H1 (cell line): ENCODE measurements at regions not wholly inside any gene's neighbourhood (a gene's known extent, or its start where the extent isn't known, plus 50 kb on each side); places are given as distances from the start of the nearest gene placed in this dataset.
A peak's percentile ranks its signal among the peaks of the same experiment; 100 is the strongest.

Experiments
- CTCF ChIA-PET: fragments of 300-600 bp; sonication (Branson Sonifier 250); formaldehyde crosslinking; loops from one replicate; lab custom pipeline; 2021; ENCODE audit not compliant: partially characterized antibody; lab: Charles Lee
- POLR2A ChIA-PET: fragments of 300-600 bp; sonication (Branson Sonifier 250); formaldehyde crosslinking; loops from one replicate; lab custom pipeline; 2021; ENCODE audit warnings: inconsistent platforms; ENCODE audit not compliant: partially characterized antibody; lab: Charles Lee
- DNase-seq, 2 experiments: peaks; one replicate each; pipeline versions ENCODE4 v3.0.0 to v3.0.0-alpha.2; 2010 to 2022; ENCODE audit warnings: low spot score in 2 of 2, low read depth in 1 of 2, mixed read lengths in 1 of 2
- FAIRE-seq: peaks from 2 replicates; lab custom pipeline; 2011; peaks lifted over from hg19 to GRCh38; lab: Jason Lieb, UNC
- H2AFZ ChIP-seq: 2 replicates; pipeline ENCODE4 v1.8.1; 2012; ENCODE audit warnings: low read length, inconsistent platforms
- H2AK5ac ChIP-seq: 2 replicates; pipeline ENCODE4 v1.6.1; 2013; ENCODE audit warnings: low read depth, low read length
- H2BK120ac ChIP-seq: replicated peaks from 2 replicates; pipeline ENCODE3; 2013; ENCODE audit warnings: low read depth, low read length, inconsistent platforms
- H2BK12ac ChIP-seq: 2 replicates; pipeline ENCODE4 v1.6.1; 2013; ENCODE audit warnings: low read depth, low read length
- H2BK15ac ChIP-seq: 2 replicates; pipeline ENCODE4 v1.6.1; 2013; ENCODE audit warnings: low read length
- H2BK20ac ChIP-seq: 2 replicates; pipeline ENCODE4 v1.6.1; 2013; ENCODE audit warnings: low read length
- H2BK5ac ChIP-seq: 2 replicates; pipeline ENCODE4 v1.6.1; 2013; ENCODE audit warnings: low read depth, low read length
- H3K14ac ChIP-seq: 2 replicates; pipeline ENCODE4 v1.6.1; 2013; ENCODE audit warnings: inconsistent platforms; ENCODE audit not compliant: insufficient read length
- H3K18ac ChIP-seq: 2 replicates; pipeline ENCODE4 v1.6.1; 2013; ENCODE audit warnings: low read length; ENCODE audit errors: extremely low read depth
- H3K23ac ChIP-seq: 2 replicates; pipeline ENCODE4 v1.6.1; 2013; ENCODE audit warnings: inconsistent platforms; ENCODE audit not compliant: insufficient read length
- H3K23me2 ChIP-seq: 2 replicates; pipeline ENCODE4 v1.6.1; 2013; ENCODE audit warnings: low read depth, low read length
- H3K27ac ChIP-seq: 2 replicates; pipeline ENCODE4 v1.6.1; 2011; ENCODE audit warnings: low read depth, low read length, inconsistent platforms
- H3K27me3 ChIP-seq, 4 experiments: replicated peaks in 1 of 4; 1 replicate in 1 of 4; 2 replicates in 3 of 4; pipeline versions ENCODE4 v1.6.1 to v1.8.1; 2011 to 2013; ENCODE audit warnings: low read length in 3 of 4, mild to moderate bottlenecking in 3 of 4, inconsistent platforms in 2 of 4, mixed read lengths in 2 of 4, moderate library complexity in 1 of 4; ENCODE audit not compliant: control insufficient read depth in 3 of 4, insufficient read depth in 3 of 4; ENCODE audit errors: extremely low read depth in 1 of 4
- H3K36me3 ChIP-seq, 4 experiments: 2 replicates each; pipeline versions ENCODE4 v1.6.1 to v1.8.1; 2011 to 2013; ENCODE audit warnings: mild to moderate bottlenecking in 4 of 4, low read length in 3 of 4, moderate library complexity in 2 of 4, control low read depth in 1 of 4, inconsistent platforms in 1 of 4; ENCODE audit not compliant: insufficient read depth in 4 of 4, control insufficient read depth in 2 of 4
- H3K4ac ChIP-seq: replicated peaks from 2 replicates; pipeline ENCODE3; 2013; ENCODE audit warnings: low read length, low read depth, mixed read lengths, inconsistent platforms; ENCODE audit not compliant: insufficient read length
- H3K4me1 ChIP-seq, 4 experiments: replicated peaks in 1 of 4; 1 replicate in 1 of 4; 2 replicates in 3 of 4; pipeline versions ENCODE4 v1.6.1 to v1.8.1; 2011 to 2013; ENCODE audit warnings: low read length in 3 of 4, inconsistent platforms in 2 of 4, mixed read lengths in 1 of 4; ENCODE audit not compliant: insufficient read depth in 4 of 4, control insufficient read depth in 3 of 4
- H3K4me2 ChIP-seq, 2 experiments: 2 replicates each; pipeline versions ENCODE4 v1.6.1 to v1.8.1; 2011 to 2013; ENCODE audit warnings: low read depth in 2 of 2, low read length in 2 of 2, control low read depth in 1 of 2, inconsistent platforms in 1 of 2, mild to moderate bottlenecking in 1 of 2; ENCODE audit not compliant: insufficient read depth in 1 of 2
- H3K4me3 ChIP-seq, 4 experiments: fragments of 200-600, 300-600 bp in 1 of 4; sonication (generic), shearing (Covaris generic), sonication (Bioruptor Twin) in 1 of 4; 2 replicates each; pipeline versions ENCODE4 v1.5.1 to v1.8.1; 2011 to 2016; ENCODE audit warnings: low read length in 4 of 4, low read depth in 3 of 4, control low read depth in 2 of 4, inconsistent platforms in 2 of 4, mild to moderate bottlenecking in 2 of 4, mixed read lengths in 1 of 4, moderate library complexity in 1 of 4; ENCODE audit not compliant: insufficient read depth in 2 of 4; ENCODE audit errors: extremely low read depth in 1 of 4
- H3K56ac ChIP-seq: replicated peaks from 2 replicates; pipeline ENCODE3; 2013; ENCODE audit warnings: low read depth, mild to moderate bottlenecking, mixed read lengths, low read length, inconsistent platforms; ENCODE audit not compliant: insufficient read length
- H3K79me1 ChIP-seq: 2 replicates; pipeline ENCODE4 v1.6.1; 2013; ENCODE audit warnings: low read depth, low read length, control low read depth
- H3K79me2 ChIP-seq, 2 experiments: 2 replicates each; pipeline versions ENCODE4 v1.6.1 to v1.8.1; 2012 to 2013; ENCODE audit warnings: low read length in 2 of 2, mild to moderate bottlenecking in 2 of 2, inconsistent platforms in 1 of 2; ENCODE audit not compliant: insufficient read depth in 2 of 2, control insufficient read depth in 1 of 2
- H3K9ac ChIP-seq, 4 experiments: replicated peaks in 1 of 4; 1 replicate in 1 of 4; 2 replicates in 3 of 4; pipeline versions ENCODE4 v1.6.1 to v1.8.1; 2011 to 2013; ENCODE audit warnings: low read depth in 3 of 4, low read length in 3 of 4, control low read depth in 2 of 4, mild to moderate bottlenecking in 2 of 4, moderate library complexity in 2 of 4, inconsistent platforms in 1 of 4; ENCODE audit errors: extremely low read depth in 1 of 4
- H3K9me3 ChIP-seq, 2 experiments: 2 replicates each; pipeline versions ENCODE4 v1.6.1 to v1.8.1; 2012 to 2013; ENCODE audit warnings: mild to moderate bottlenecking in 2 of 2, moderate library complexity in 2 of 2, control low read depth in 1 of 2, inconsistent platforms in 1 of 2, low read depth in 1 of 2, low read length in 1 of 2, mixed read lengths in 1 of 2; ENCODE audit not compliant: insufficient read depth in 2 of 2
- H4K20me1 ChIP-seq, 2 experiments: replicated peaks in 1 of 2; 2 replicates each; pipeline versions ENCODE3 to v1.8.1; 2011 to 2013; ENCODE audit warnings: inconsistent platforms in 2 of 2, low read length in 2 of 2, mild to moderate bottlenecking in 1 of 2; ENCODE audit not compliant: insufficient read depth in 2 of 2, control insufficient read depth in 1 of 2
- H4K5ac ChIP-seq: 2 replicates; pipeline ENCODE4 v1.6.1; 2013; ENCODE audit warnings: low read length, low read depth, mixed read lengths, inconsistent platforms; ENCODE audit not compliant: insufficient read length
- H4K8ac ChIP-seq: 2 replicates; pipeline ENCODE4 v1.8.0; 2013; ENCODE audit warnings: mild to moderate bottlenecking, moderate library complexity, low read length, inconsistent platforms; ENCODE audit not compliant: insufficient read depth; ENCODE audit errors: extremely low read depth
- H4K91ac ChIP-seq: replicated peaks from 2 replicates; pipeline ENCODE3; 2013; ENCODE audit warnings: low read length, mixed read lengths, inconsistent platforms; ENCODE audit not compliant: insufficient read length
- CREB1 ChIP-seq: IDR thresholded peaks from 2 replicates; pipeline ENCODE4 v1.6.1; 2012; ENCODE audit warnings: inconsistent platforms
- EZH2 ChIP-seq: fragments of 200-600 bp; sonication (generic); IDR thresholded peaks from 2 replicates; pipeline ENCODE4 v1.7.1; 2012; ENCODE audit warnings: low read depth, mild to moderate bottlenecking, moderate library complexity, low read length, inconsistent platforms; ENCODE audit not compliant: severe bottlenecking
- GABPA ChIP-seq: IDR thresholded peaks from 2 replicates; pipeline ENCODE4 v1.6.1; 2011; ENCODE audit warnings: mild to moderate bottlenecking, low read length, moderate library complexity, borderline replicate concordance; ENCODE audit not compliant: insufficient read depth
- NANOG ChIP-seq: IDR thresholded peaks from 2 replicates; pipeline ENCODE4 v1.6.1; 2011; ENCODE audit warnings: low read length, low read depth, mild to moderate bottlenecking, inconsistent platforms; ENCODE audit not compliant: insufficient read depth, poor library complexity, severe bottlenecking
- RAD21 ChIP-seq, 2 experiments: IDR thresholded peaks in 1 of 2; conservative IDR thresholded peaks in 1 of 2; 2 replicates each; pipeline ENCODE4 v1.6.1; 2011; ENCODE audit warnings: low read depth in 2 of 2, low read length in 2 of 2, improper control_type of control experiment in 1 of 2, inconsistent platforms in 1 of 2, mild to moderate bottlenecking in 1 of 2, moderate library complexity in 1 of 2
- RFX5 ChIP-seq: IDR thresholded peaks from 2 replicates; pipeline ENCODE4 v1.6.1; 2011; ENCODE audit warnings: low read depth, low read length, improper control_type of control experiment, borderline replicate concordance
- WGBS, 2 experiments: shearing (Covaris generic) in 1 of 2; methylation state at CpG; one replicate each; pipeline versions ENCODE4 v1.1.6 to v1.1.7; 2013 to 2015; ENCODE audit warnings: low lambda C conversion rate in 2 of 2, mixed read lengths in 2 of 2, inconsistent platforms in 1 of 2, low coverage in 1 of 2, missing lambda C conversion rate in 1 of 2; ENCODE audit not compliant: insufficient replicate concordance in 2 of 2, insufficient coverage in 1 of 2, insufficient read length in 1 of 2; ENCODE audit errors: extremely low coverage in 1 of 2, missing lambda C conversion rate in 1 of 2; 5-methylcytosine and 5-hydroxymethylcytosine counted together
- TF ChIP-seq, protein P1 (sequence below), 3 experiments: IDR thresholded peaks; 1 replicate in 2 of 3; 2 replicates in 1 of 3; pipeline versions ENCODE4 v1.5.1 to v1.6.1; 2011; ENCODE audit warnings: low read length in 3 of 3, mild to moderate bottlenecking in 3 of 3, inconsistent platforms in 2 of 3, low read depth in 1 of 3, moderate library complexity in 1 of 3; ENCODE audit not compliant: insufficient read depth in 1 of 3; ENCODE audit errors: control extremely low read depth in 1 of 3
- TF ChIP-seq, protein P2 (sequence below): IDR thresholded peaks from 2 replicates; pipeline ENCODE4 v1.6.1; 2012; ENCODE audit warnings: low read length, inconsistent platforms

DNA sequence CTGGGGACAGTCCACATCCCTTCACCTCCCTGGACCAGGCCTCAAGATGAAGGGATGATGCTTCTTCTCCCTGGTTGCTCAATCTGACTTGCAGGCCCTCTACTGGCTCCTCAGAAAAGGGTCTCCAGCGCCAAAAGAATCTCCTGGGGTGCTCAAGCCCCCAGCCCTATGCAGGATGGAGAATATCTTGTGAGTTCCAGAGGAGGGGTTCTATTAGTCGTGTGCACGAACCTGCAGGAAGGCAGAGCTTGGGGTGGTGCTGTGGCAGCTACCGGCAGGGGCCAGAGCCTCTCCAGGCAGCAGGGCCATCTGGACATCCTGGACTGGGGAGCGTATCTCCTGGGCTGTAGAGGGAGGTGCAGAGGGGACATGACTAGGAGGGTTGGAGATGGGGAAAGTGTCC, 1339.5 kb downstream of the BRD1 start:
- no peak overlapping the region for H3K23ac ChIP-seq
- H3K9ac ChIP-seq = no peak overlapping the region
- H4K20me1 ChIP-seq = peaks cover 7 to 13% of the 10 kb centered on the region in 2 experiments
- no peak for TF ChIP-seq RFX5
- no peak for TF ChIP-seq GABPA
- TF ChIP-seq, protein P1, sequence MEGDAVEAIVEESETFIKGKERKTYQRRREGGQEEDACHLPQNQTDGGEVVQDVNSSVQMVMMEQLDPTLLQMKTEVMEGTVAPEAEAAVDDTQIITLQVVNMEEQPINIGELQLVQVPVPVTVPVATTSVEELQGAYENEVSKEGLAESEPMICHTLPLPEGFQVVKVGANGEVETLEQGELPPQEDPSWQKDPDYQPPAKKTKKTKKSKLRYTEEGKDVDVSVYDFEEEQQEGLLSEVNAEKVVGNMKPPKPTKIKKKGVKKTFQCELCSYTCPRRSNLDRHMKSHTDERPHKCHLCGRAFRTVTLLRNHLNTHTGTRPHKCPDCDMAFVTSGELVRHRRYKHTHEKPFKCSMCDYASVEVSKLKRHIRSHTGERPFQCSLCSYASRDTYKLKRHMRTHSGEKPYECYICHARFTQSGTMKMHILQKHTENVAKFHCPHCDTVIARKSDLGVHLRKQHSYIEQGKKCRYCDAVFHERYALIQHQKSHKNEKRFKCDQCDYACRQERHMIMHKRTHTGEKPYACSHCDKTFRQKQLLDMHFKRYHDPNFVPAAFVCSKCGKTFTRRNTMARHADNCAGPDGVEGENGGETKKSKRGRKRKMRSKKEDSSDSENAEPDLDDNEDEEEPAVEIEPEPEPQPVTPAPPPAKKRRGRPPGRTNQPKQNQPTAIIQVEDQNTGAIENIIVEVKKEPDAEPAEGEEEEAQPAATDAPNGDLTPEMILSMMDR (IDR thresholded peaks at IDR 0.05; ENCODE audit: control extremely low read depth in 1 of 3, insufficient read depth in 1 of 3, low read depth in 1 of 3, low read length in 3 of 3) = peak; percentile 12 to 34 (median 25); a peak in 2 of 4 replicates
- no peak for TF ChIP-seq EZH2
- peak; percentile 25 to 47; a peak in 3 of 4 replicates for TF ChIP-seq RAD21 (IDR thresholded peaks at IDR 0.05 in 1 of 2, conservative IDR thresholded peaks at IDR 0.05 in 1 of 2; ENCODE audit: low read depth in 2 of 2, low read length in 2 of 2)
- TF ChIP-seq NANOG = no peak
- TF ChIP-seq CREB1 = no peak
- TF ChIP-seq, protein P2, sequence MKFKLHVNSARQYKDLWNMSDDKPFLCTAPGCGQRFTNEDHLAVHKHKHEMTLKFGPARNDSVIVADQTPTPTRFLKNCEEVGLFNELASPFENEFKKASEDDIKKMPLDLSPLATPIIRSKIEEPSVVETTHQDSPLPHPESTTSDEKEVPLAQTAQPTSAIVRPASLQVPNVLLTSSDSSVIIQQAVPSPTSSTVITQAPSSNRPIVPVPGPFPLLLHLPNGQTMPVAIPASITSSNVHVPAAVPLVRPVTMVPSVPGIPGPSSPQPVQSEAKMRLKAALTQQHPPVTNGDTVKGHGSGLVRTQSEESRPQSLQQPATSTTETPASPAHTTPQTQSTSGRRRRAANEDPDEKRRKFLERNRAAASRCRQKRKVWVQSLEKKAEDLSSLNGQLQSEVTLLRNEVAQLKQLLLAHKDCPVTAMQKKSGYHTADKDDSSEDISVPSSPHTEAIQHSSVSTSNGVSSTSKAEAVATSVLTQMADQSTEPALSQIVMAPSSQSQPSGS = no peak
- H3K4me2 ChIP-seq = no peak overlapping the region
- H3K4ac ChIP-seq = no peak overlapping the region
- no peak overlapping the region for H2BK15ac ChIP-seq
- H3K4me3 ChIP-seq = no peak overlapping the region
- peaks cover 13% of the 10 kb centered on the region for H3K23me2 ChIP-seq
- peaks cover 0 to 10% (median 7%) of the 10 kb centered on the region in 4 experiments; a peak in 5 of 7 replicates for H3K27me3 ChIP-seq
- ChIA-PET CTCF (no interaction called here), POLR2A (no interaction called here)
- H2BK20ac ChIP-seq = no peak overlapping the region
- H3K9me3 ChIP-seq = no peaks in the 10 kb centered on the region
- H3K18ac ChIP-seq = no peak overlapping the region
- DNase-seq (no peak), FAIRE-seq (no peak)
- H3K27ac ChIP-seq = no peak overlapping the region
- H3K36me3 ChIP-seq = no peaks in the 10 kb centered on the region
- H2BK120ac ChIP-seq = no peak overlapping the region
- peak overlapping the region; percentile 63; the same call in 1 of the 2 replicates for H2BK12ac ChIP-seq
- H4K5ac ChIP-seq = no peak overlapping the region
- H3K4me1 ChIP-seq = peaks cover 0 to 21% (median 14%) of the 10 kb centered on the region in 4 experiments; a peak in 6 of 7 replicates
- no peak overlapping the region for H2AK5ac ChIP-seq
- 69% methylated on average over 5 of the region's 5 CpGs; no CpG with 5 or more reads in 1 of the 2 experiments for WGBS, 2 experiments
- H3K79me2 ChIP-seq = peaks cover 0 to 16% of the 10 kb centered on the region in 2 experiments; a peak in 2 of 4 replicates
- H4K8ac ChIP-seq = no peak overlapping the region
- no peak overlapping the region for H3K56ac ChIP-seq
- no peak overlapping the region for H2AFZ ChIP-seq
- H3K14ac ChIP-seq = no peak overlapping the region
- H3K79me1 ChIP-seq = peaks cover 9% of the 10 kb centered on the region; the same call in 1 of the 2 replicates
- no peak overlapping the region; the same call in 1 of the 2 replicates for H2BK5ac ChIP-seq
- no peak overlapping the region for H4K91ac ChIP-seq
